ENCODE measurements at regions not wholly inside any gene's neighbourhood (a gene's known extent, or its start where the extent isn't known, plus 50 kb on each side); places are given as distances from the start of the nearest gene placed in this dataset.

DNA sequence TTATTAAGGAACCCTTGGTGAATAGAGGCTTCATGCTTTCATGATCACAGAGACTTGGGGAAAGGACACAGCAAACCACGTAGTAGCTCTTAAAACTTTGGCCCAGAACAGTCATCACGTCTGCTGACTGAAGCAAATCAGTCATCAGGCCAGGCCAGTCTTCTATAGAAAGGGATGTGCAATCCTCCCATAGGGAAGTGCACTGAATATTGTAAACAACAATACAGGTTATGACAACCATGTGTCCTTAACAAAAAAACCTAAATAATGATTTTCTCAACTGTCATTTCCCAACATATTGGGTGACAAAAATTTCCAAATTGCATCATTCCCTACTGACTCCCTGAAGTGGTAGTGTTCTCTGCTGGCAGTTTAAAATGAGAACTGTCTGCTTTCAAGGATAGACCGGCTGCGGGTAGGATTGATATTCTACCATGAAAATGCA, 388.2 kb upstream of the CITED2 start:
- Histone ChIP-seq H3K9ac (ENCODE audit: low read length) (no peak overlapping the region), H3K79me2 (ENCODE audit: insufficient read depth, low read length) (no peaks in the 10 kb centered on the region), H2AFZ (ENCODE audit: low read depth, low read length, severe bottlenecking) (no peak overlapping the region), H3F3A (ENCODE audit: insufficient read depth) (no peaks in the 10 kb centered on the region), H3K36me3 (ENCODE audit: low read length) (no peaks in the 10 kb centered on the region), H3K27me3 (ENCODE audit: low read length) (no peaks in the 10 kb centered on the region), H4K20me1 (ENCODE audit: low read depth, low read length) (no peaks in the 10 kb centered on the region), H3K27ac (ENCODE audit: low read depth, low read length) (no peak overlapping the region), H3K9me3 (ENCODE audit: insufficient read depth, low read length) (no peaks in the 10 kb centered on the region), H3K4me3 (ENCODE audit: insufficient read depth, low read length, poor library complexity, severe bottlenecking) (no peak overlapping the region), H3K9me2 (replicated peaks; ENCODE audit: insufficient read depth, low read length) (no peaks in the 10 kb centered on the region), H3K4me2 (ENCODE audit: low read depth, low read length, poor library complexity, severe bottlenecking) (no peak overlapping the region)
- TF ChIP-seq, protein P1, sequence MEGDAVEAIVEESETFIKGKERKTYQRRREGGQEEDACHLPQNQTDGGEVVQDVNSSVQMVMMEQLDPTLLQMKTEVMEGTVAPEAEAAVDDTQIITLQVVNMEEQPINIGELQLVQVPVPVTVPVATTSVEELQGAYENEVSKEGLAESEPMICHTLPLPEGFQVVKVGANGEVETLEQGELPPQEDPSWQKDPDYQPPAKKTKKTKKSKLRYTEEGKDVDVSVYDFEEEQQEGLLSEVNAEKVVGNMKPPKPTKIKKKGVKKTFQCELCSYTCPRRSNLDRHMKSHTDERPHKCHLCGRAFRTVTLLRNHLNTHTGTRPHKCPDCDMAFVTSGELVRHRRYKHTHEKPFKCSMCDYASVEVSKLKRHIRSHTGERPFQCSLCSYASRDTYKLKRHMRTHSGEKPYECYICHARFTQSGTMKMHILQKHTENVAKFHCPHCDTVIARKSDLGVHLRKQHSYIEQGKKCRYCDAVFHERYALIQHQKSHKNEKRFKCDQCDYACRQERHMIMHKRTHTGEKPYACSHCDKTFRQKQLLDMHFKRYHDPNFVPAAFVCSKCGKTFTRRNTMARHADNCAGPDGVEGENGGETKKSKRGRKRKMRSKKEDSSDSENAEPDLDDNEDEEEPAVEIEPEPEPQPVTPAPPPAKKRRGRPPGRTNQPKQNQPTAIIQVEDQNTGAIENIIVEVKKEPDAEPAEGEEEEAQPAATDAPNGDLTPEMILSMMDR (IDR thresholded peaks at IDR 0.05; ENCODE audit: insufficient read depth, low read length, poor library complexity, severe bottlenecking): no peak
- no peak for TF ChIP-seq EZH2phosphoT487 (conservative IDR thresholded peaks at IDR 0.05; ENCODE audit: low read length)

DNA sequence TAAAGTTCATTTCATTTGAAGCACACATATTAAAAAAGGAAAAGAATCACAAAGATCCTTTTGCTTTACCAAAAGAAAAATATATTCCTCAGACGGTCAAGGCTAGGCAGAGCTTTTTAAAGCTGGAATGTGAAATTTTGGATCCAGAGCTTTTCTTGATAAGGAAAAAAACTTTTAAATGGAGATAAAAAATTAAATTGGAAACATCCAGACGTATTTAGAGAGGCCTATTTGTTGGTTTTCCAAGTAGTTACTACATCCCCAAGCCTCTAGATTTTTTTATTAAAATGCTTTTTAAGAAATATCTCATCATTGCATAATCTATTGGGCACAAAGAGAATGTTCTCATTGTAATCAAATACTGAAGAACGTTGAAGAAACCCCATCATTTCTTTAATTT, 385.7 kb upstream of the CITED2 start:
- no peak overlapping the region for H3K27ac ChIP-seq (ENCODE audit: low read depth, low read length)
- no peaks in the 10 kb centered on the region for H3F3A ChIP-seq (ENCODE audit: insufficient read depth)
- no peaks in the 10 kb centered on the region for H3K9me3 ChIP-seq (ENCODE audit: insufficient read depth, low read length)
- H3K9ac ChIP-seq (ENCODE audit: low read length): no peak overlapping the region
- H3K27me3 ChIP-seq (ENCODE audit: low read length): no peaks in the 10 kb centered on the region
- H3K4me3 ChIP-seq (ENCODE audit: insufficient read depth, low read length, poor library complexity, severe bottlenecking): no peak overlapping the region
- TF ChIP-seq EZH2phosphoT487 (conservative IDR thresholded peaks at IDR 0.05; ENCODE audit: low read length): no peak
- TF ChIP-seq, protein P1 (IDR thresholded peaks at IDR 0.05; ENCODE audit: insufficient read depth, low read length, poor library complexity, severe bottlenecking): no peak
- no peak overlapping the region for H3K4me2 ChIP-seq (ENCODE audit: low read depth, low read length, poor library complexity, severe bottlenecking)
- no peaks in the 10 kb centered on the region for H4K20me1 ChIP-seq (ENCODE audit: low read depth, low read length)
- no peak overlapping the region for H2AFZ ChIP-seq (ENCODE audit: low read depth, low read length, severe bottlenecking)
- no peaks in the 10 kb centered on the region for H3K9me2 ChIP-seq (replicated peaks; ENCODE audit: insufficient read depth, low read length)
- H3K36me3 ChIP-seq (ENCODE audit: low read length): no peaks in the 10 kb centered on the region
- no peaks in the 10 kb centered on the region for H3K79me2 ChIP-seq (ENCODE audit: insufficient read depth, low read length)

DNA sequence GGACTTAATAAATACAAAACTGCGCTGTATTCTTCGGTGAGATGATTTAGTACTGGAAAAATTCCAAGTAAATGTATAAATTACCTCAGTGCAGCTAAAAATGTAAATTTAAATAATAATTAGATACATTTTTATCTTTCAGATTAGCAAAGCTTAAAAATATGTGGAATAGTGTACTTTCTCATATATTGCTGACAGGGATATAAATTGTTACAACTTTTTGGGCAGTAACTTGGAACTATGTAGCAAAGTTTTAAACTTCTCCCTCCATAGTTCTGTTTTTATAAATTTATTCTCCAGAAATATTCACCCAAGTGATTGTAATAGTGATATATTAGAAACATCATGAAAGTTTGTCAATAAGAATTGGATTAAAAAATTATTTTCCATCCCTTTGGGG, 384.6 kb upstream of the CITED2 start:
- H3F3A ChIP-seq (ENCODE audit: insufficient read depth): no peaks in the 10 kb centered on the region
- no peaks in the 10 kb centered on the region for H4K20me1 ChIP-seq (ENCODE audit: low read depth, low read length)
- TF ChIP-seq EZH2phosphoT487 (conservative IDR thresholded peaks at IDR 0.05; ENCODE audit: low read length): no peak
- TF ChIP-seq, protein P1 (IDR thresholded peaks at IDR 0.05; ENCODE audit: insufficient read depth, low read length, poor library complexity, severe bottlenecking): no peak

More for the DNA sequence above, 384.6 kb upstream of the CITED2 start:
- Histone ChIP-seq H3K4me2 (ENCODE audit: low read depth, low read length, poor library complexity, severe bottlenecking) (no peak overlapping the region), H3K4me3 (ENCODE audit: insufficient read depth, low read length, poor library complexity, severe bottlenecking) (no peak overlapping the region), H2AFZ (ENCODE audit: low read depth, low read length, severe bottlenecking) (no peak overlapping the region), H3K36me3 (ENCODE audit: low read length) (no peaks in the 10 kb centered on the region), H3K9me3 (ENCODE audit: insufficient read depth, low read length) (no peaks in the 10 kb centered on the region), H3K27me3 (ENCODE audit: low read length) (no peaks in the 10 kb centered on the region), H3K9me2 (replicated peaks; ENCODE audit: insufficient read depth, low read length) (no peaks in the 10 kb centered on the region), H3K9ac (ENCODE audit: low read length) (no peak overlapping the region), H3K27ac (ENCODE audit: low read depth, low read length) (no peak overlapping the region), H3K79me2 (ENCODE audit: insufficient read depth, low read length) (no peaks in the 10 kb centered on the region)
